ENCODE measurements at regions not wholly inside any gene's neighbourhood (a gene's known extent, or its start where the extent isn't known, plus 50 kb on each side); places are given as distances from the start of the nearest gene placed in this dataset.
"Not testable (repeated sequence)": the region's sequence is repeated elsewhere in the genome, so short reads cannot be mapped to it uniquely, and the experiment has no call there.

- no peak for DNase-seq (ENCODE audit: low spot score)
- H3K27ac Mint-ChIP-seq: no peak overlapping the region
- no peak for ATAC-seq
- no peaks in the 10 kb centered on the region for H3K36me3 Mint-ChIP-seq
- no peak overlapping the region for H3K4me3 Mint-ChIP-seq
- H3K27me3 Mint-ChIP-seq: no peaks in the 10 kb centered on the region
- H3K9me3 Mint-ChIP-seq: peaks cover 6% of the 10 kb centered on the region
- H3K4me1 Mint-ChIP-seq (ENCODE audit: low read depth in 2 of 2): no peaks in the 10 kb centered on the region
Measured at GRCh38 chr10:83538047-83538446, 601.3 kb upstream of the GHITM start.

- H3K36me3 Mint-ChIP-seq: no peaks in the 10 kb centered on the region
- H3K4me1 Mint-ChIP-seq (ENCODE audit: low read depth in 2 of 2): no peaks in the 10 kb centered on the region
- no peak overlapping the region for H3K27ac Mint-ChIP-seq
- ATAC-seq (no peak), DNase-seq (ENCODE audit: low spot score) (no peak)
- H3K4me3 Mint-ChIP-seq: no peak overlapping the region
- H3K9me3 Mint-ChIP-seq: peaks cover 8% of the 10 kb centered on the region
- H3K27me3 Mint-ChIP-seq: no peaks in the 10 kb centered on the region
Measured at GRCh38 chr10:83539528-83540308, 599.6 kb upstream of the GHITM start.

GRCh38 chr10:83541046-83541445 lies 598.3 kb upstream of the GHITM start:
- H3K4me1 Mint-ChIP-seq (ENCODE audit: low read depth in 2 of 2): no peaks in the 10 kb centered on the region
- DNase-seq (ENCODE audit: low spot score) (no peak), ATAC-seq (no peak)
- no peaks in the 10 kb centered on the region for H3K36me3 Mint-ChIP-seq
- H3K27ac Mint-ChIP-seq: no peak overlapping the region
- no peaks in the 10 kb centered on the region for H3K27me3 Mint-ChIP-seq
- peaks cover 8% of the 10 kb centered on the region for H3K9me3 Mint-ChIP-seq
- no peak overlapping the region for H3K4me3 Mint-ChIP-seq

GRCh38 chr10:83542774-83543411 lies 596.4 kb upstream of the GHITM start:
- ATAC-seq (no peak), DNase-seq (ENCODE audit: low spot score) (no peak)
- no peak overlapping the region for H3K4me3 Mint-ChIP-seq
- no peaks in the 10 kb centered on the region for H3K36me3 Mint-ChIP-seq
- H3K9me3 Mint-ChIP-seq: peaks cover 5% of the 10 kb centered on the region
- H3K4me1 Mint-ChIP-seq (ENCODE audit: low read depth in 2 of 2): no peaks in the 10 kb centered on the region
- no peaks in the 10 kb centered on the region for H3K27me3 Mint-ChIP-seq
- H3K27ac Mint-ChIP-seq: no peak overlapping the region

- H3K36me3 Mint-ChIP-seq: no peaks in the 10 kb centered on the region
- H3K4me3 Mint-ChIP-seq: no peak overlapping the region
- no peaks in the 10 kb centered on the region for H3K27me3 Mint-ChIP-seq
- ATAC-seq (no peak), DNase-seq (ENCODE audit: low spot score) (no peak)
- H3K9me3 Mint-ChIP-seq: peaks cover 5% of the 10 kb centered on the region
- no peak overlapping the region for H3K27ac Mint-ChIP-seq
- H3K4me1 Mint-ChIP-seq (ENCODE audit: low read depth in 2 of 2): no peaks in the 10 kb centered on the region
Measured at GRCh38 chr10:83543691-83544462, 595.4 kb upstream of the GHITM start.

GRCh38 chr10:83545901-83546391 lies 593.4 kb upstream of the GHITM start:
- DNase-seq (ENCODE audit: low spot score) (no peak), ATAC-seq (no peak)
- Mint-ChIP-seq H3K27ac (no peak overlapping the region), H3K4me3 (no peak overlapping the region), H3K4me1 (ENCODE audit: low read depth in 2 of 2) (no peaks in the 10 kb centered on the region), H3K9me3 (peaks cover 5% of the 10 kb centered on the region), H3K27me3 (no peaks in the 10 kb centered on the region), H3K36me3 (no peaks in the 10 kb centered on the region)

- not testable (repeated sequence) for H3K4me1 Mint-ChIP-seq (ENCODE audit: low read depth in 2 of 2); H3K4me3 Mint-ChIP-seq; H3K27me3 Mint-ChIP-seq; H3K36me3 Mint-ChIP-seq; DNase-seq (ENCODE audit: low spot score); ATAC-seq; H3K27ac Mint-ChIP-seq
- H3K9me3 Mint-ChIP-seq: peaks cover 14% of the 10 kb centered on the region
Measured at GRCh38 chr10:83551190-83551589, 588.1 kb upstream of the GHITM start.

GRCh38 chr10:83553366-83553765 lies 585.9 kb upstream of the GHITM start:
- no peak for DNase-seq (ENCODE audit: low spot score)
- ATAC-seq: no peak

GRCh38 chr10:83555264-83555663 lies 584.0 kb upstream of the GHITM start:
- H3K27ac Mint-ChIP-seq: no peak overlapping the region
- H3K36me3 Mint-ChIP-seq: no peaks in the 10 kb centered on the region

More at GRCh38 chr10:83553366-83553765, 585.9 kb upstream of the GHITM start:
- no peak overlapping the region for H3K27ac Mint-ChIP-seq
- no peaks in the 10 kb centered on the region for H3K36me3 Mint-ChIP-seq
- peaks cover 16% of the 10 kb centered on the region for H3K9me3 Mint-ChIP-seq
- no peaks in the 10 kb centered on the region for H3K4me1 Mint-ChIP-seq (ENCODE audit: low read depth in 2 of 2)
- H3K27me3 Mint-ChIP-seq: no peaks in the 10 kb centered on the region
- H3K4me3 Mint-ChIP-seq: no peak overlapping the region

GRCh38 chr10:83562381-83562780 lies 576.9 kb upstream of the GHITM start:
- no peaks in the 10 kb centered on the region for H3K4me1 Mint-ChIP-seq (ENCODE audit: low read depth in 2 of 2)
- no peaks in the 10 kb centered on the region for H3K27me3 Mint-ChIP-seq
- H3K27ac Mint-ChIP-seq: no peak overlapping the region
- H3K36me3 Mint-ChIP-seq: peaks cover 7% of the 10 kb centered on the region
- peaks cover 21% of the 10 kb centered on the region for H3K9me3 Mint-ChIP-seq
- DNase-seq (ENCODE audit: low spot score) (no peak), ATAC-seq (no peak)
- no peak overlapping the region for H3K4me3 Mint-ChIP-seq

More at GRCh38 chr10:83555264-83555663, 584.0 kb upstream of the GHITM start:
- peaks cover 21% of the 10 kb centered on the region for H3K9me3 Mint-ChIP-seq
- no peaks in the 10 kb centered on the region for H3K4me1 Mint-ChIP-seq (ENCODE audit: low read depth in 2 of 2)
- no peaks in the 10 kb centered on the region for H3K27me3 Mint-ChIP-seq
- DNase-seq (ENCODE audit: low spot score) (no peak), ATAC-seq (no peak)
- H3K4me3 Mint-ChIP-seq: no peak overlapping the region

GRCh38 chr10:83564889-83565588 lies 574.3 kb upstream of the GHITM start:
- no peaks in the 10 kb centered on the region for H3K27me3 Mint-ChIP-seq
- peaks cover 7% of the 10 kb centered on the region for H3K36me3 Mint-ChIP-seq
- no peak overlapping the region for H3K4me3 Mint-ChIP-seq
- no peaks in the 10 kb centered on the region for H3K4me1 Mint-ChIP-seq (ENCODE audit: low read depth in 2 of 2)
- DNase-seq (ENCODE audit: low spot score) (no peak), ATAC-seq (no peak)
- H3K27ac Mint-ChIP-seq: no peak overlapping the region
- peaks cover 21% of the 10 kb centered on the region for H3K9me3 Mint-ChIP-seq

- H3K27me3 Mint-ChIP-seq: no peaks in the 10 kb centered on the region
- H3K9me3 Mint-ChIP-seq: peaks cover 12% of the 10 kb centered on the region
- no peak overlapping the region for H3K4me3 Mint-ChIP-seq
- H3K36me3 Mint-ChIP-seq: no peaks in the 10 kb centered on the region
- no peak overlapping the region for H3K27ac Mint-ChIP-seq
- no peak for DNase-seq (ENCODE audit: low spot score)
- no peak for ATAC-seq
- H3K4me1 Mint-ChIP-seq (ENCODE audit: low read depth in 2 of 2): no peaks in the 10 kb centered on the region
Measured at GRCh38 chr10:83572036-83572435, 567.3 kb upstream of the GHITM start.

- H3K9me3 Mint-ChIP-seq: peaks cover 23% of the 10 kb centered on the region
- DNase-seq (ENCODE audit: low spot score) (no peak), ATAC-seq (no peak)
- no peak overlapping the region for H3K4me3 Mint-ChIP-seq
- H3K36me3 Mint-ChIP-seq: peaks cover 4% of the 10 kb centered on the region
- H3K27ac Mint-ChIP-seq: no peak overlapping the region
- H3K27me3 Mint-ChIP-seq: no peaks in the 10 kb centered on the region
- H3K4me1 Mint-ChIP-seq (ENCODE audit: low read depth in 2 of 2): no peaks in the 10 kb centered on the region
Measured at GRCh38 chr10:83574770-83575169, 564.5 kb upstream of the GHITM start.

Measured in natural killer cell treated with Interleukin-12 subunit alpha and Interleukin-12 subunit beta and Interleukin-15 and Interleukin-18, amount 100 ng/mL, for 72 hours (primary cell).